ENCODE measurements at regions not wholly inside any gene's neighbourhood (a gene's known extent, or its start where the extent isn't known, plus 50 kb on each side); places are given as distances from the start of the nearest gene placed in this dataset.

DNA sequence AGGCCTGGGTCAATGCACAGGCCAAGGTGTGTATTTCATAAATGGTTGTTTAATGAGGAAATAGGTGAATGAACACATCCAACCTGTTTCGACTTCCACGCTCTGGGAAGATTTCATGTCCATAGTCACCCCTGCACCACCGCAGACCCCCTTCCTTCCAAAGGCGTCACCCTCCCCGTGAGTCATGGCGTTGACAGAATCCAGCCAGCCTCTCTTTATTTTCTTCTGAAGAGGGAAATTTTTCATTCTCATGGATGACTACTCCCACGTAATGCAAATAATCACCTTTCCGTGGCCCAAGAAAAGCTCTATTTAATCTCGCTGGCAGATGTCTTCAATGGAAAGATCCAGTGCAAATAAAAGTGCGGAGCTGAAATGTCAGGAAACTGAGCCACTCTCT, 75.3 kb upstream of the FOXK1 start:
- no peak overlapping the region for H2AK5ac ChIP-seq (ENCODE audit: insufficient read length, low read length)
- no peak overlapping the region for H2BK120ac ChIP-seq (ENCODE audit: low read depth, low read length, poor library complexity, severe bottlenecking)

More for the DNA sequence above, 75.3 kb upstream of the FOXK1 start:
- Histone ChIP-seq H3K23ac (ENCODE audit: insufficient read length, low read depth, low read length) (no peak overlapping the region), H3K27me3 (ENCODE audit: insufficient read depth, low read length) (no peaks in the 10 kb centered on the region), H4K91ac (ENCODE audit: insufficient read length, low read depth, low read length) (no peak overlapping the region), H2BK15ac (ENCODE audit: low read depth, low read length) (no peak overlapping the region), H3K18ac (ENCODE audit: insufficient read length, low read depth, low read length) (no peak overlapping the region), H4K5ac (ENCODE audit: insufficient read length, low read depth, low read length) (no peak overlapping the region), H3K79me1 (ENCODE audit: insufficient read depth, low read depth, low read length, poor library complexity, severe bottlenecking) (no peaks in the 10 kb centered on the region), H3K27ac (ENCODE audit: insufficient read length, low read depth, low read length) (no peak overlapping the region), H3K79me2 (ENCODE audit: insufficient read depth, low read length) (no peaks in the 10 kb centered on the region), H3K14ac (ENCODE audit: insufficient read depth, low read length) (no peak overlapping the region), H3K23me2 (ENCODE audit: insufficient read length, low read depth, low read length, poor library complexity, severe bottlenecking) (no peaks in the 10 kb centered on the region), H2BK12ac (ENCODE audit: insufficient read length, low read depth, low read length) (no peak overlapping the region), H3K9me3 (ENCODE audit: control insufficient read depth, low read depth, low read length) (no peaks in the 10 kb centered on the region), H4K8ac (replicated peaks; ENCODE audit: insufficient read length, low read depth, low read length) (no peak overlapping the region), H4K20me1 (ENCODE audit: control insufficient read depth, insufficient read depth, insufficient read length) (no peaks in the 10 kb centered on the region), H3K4ac (ENCODE audit: low read depth, low read length) (no peak overlapping the region), H3K4me2 (ENCODE audit: insufficient read depth, insufficient read length, low read length) (no peak overlapping the region), H2BK5ac (ENCODE audit: insufficient read length, low read length) (no peak overlapping the region), H3K4me1 (ENCODE audit: insufficient read depth, low read length) (no peaks in the 10 kb centered on the region), H2AFZ (ENCODE audit: low read length) (no peak overlapping the region), H3K56ac (ENCODE audit: insufficient read length, low read depth, low read length) (no peak overlapping the region), H3T11ph (ENCODE audit: low read length) (no peak overlapping the region), H3K9ac (ENCODE audit: extremely low read depth, insufficient read length, low read length) (no peak overlapping the region), H2BK20ac (ENCODE audit: low read depth, low read length, poor library complexity, severe bottlenecking) (no peak overlapping the region)
- Mint-ChIP-seq H3K9me3 (peaks cover 0 to 8% of the 10 kb centered on the region in 2 experiments; a peak in 1 of 5 replicates), H3K4me1 (peaks cover 7 to 14% of the 10 kb centered on the region in 2 experiments), H3K27ac (no peak overlapping the region), H3K4me3 (no peak overlapping the region), H3K27me3 (ENCODE audit: low read depth) (peaks cover 16% of the 10 kb centered on the region), H3K36me3 (ENCODE audit: insufficient read depth in 1 of 3, low read depth in 3 of 3) (no peaks in the 10 kb centered on the region; a peak in 2 of 7 replicates)
- TF ChIP-seq, protein P1, sequence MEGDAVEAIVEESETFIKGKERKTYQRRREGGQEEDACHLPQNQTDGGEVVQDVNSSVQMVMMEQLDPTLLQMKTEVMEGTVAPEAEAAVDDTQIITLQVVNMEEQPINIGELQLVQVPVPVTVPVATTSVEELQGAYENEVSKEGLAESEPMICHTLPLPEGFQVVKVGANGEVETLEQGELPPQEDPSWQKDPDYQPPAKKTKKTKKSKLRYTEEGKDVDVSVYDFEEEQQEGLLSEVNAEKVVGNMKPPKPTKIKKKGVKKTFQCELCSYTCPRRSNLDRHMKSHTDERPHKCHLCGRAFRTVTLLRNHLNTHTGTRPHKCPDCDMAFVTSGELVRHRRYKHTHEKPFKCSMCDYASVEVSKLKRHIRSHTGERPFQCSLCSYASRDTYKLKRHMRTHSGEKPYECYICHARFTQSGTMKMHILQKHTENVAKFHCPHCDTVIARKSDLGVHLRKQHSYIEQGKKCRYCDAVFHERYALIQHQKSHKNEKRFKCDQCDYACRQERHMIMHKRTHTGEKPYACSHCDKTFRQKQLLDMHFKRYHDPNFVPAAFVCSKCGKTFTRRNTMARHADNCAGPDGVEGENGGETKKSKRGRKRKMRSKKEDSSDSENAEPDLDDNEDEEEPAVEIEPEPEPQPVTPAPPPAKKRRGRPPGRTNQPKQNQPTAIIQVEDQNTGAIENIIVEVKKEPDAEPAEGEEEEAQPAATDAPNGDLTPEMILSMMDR (conservative IDR thresholded peaks at IDR 0.05) = no peak
- WGBS (ENCODE audit: extremely low coverage, insufficient read length, low lambda C conversion rate) = no CpG with 5 or more reads among the region's 10 CpGs
- DNase-seq = no peak

Data from H9 (cell line).